Psoas muscle (tissue), 7 donors: ENCODE measurements at regions not wholly inside any gene's neighbourhood (a gene's known extent, or its start where the extent isn't known, plus 50 kb on each side); places are given as distances from the start of the nearest gene placed in this dataset.

Source experiments
- ATAC-seq, 4 donors: fragments of 200-7000 bp; cut with Tn5 transposase; one replicate each; pipeline ENCODE4 v1.9.1; 2020; ENCODE audit warnings: moderate library complexity in 3 of 4, mild to moderate bottlenecking in 2 of 4
- DNase-seq, 2 donors: peaks; one replicate each; pipeline ENCODE4 v3.0.0-alpha.2; 2020
- H3K27ac ChIP-seq: fragments of 200-600 bp; one replicate; pipeline ENCODE4 v1.8.0; 2022
- H3K27me3 ChIP-seq, 3 donors: fragments of 200-600 bp in 1 of 3; one replicate each; pipeline versions ENCODE4 v1.6.1 to v1.8.0; 2013 to 2022; ENCODE audit warnings: low read length in 2 of 3, mild to moderate bottlenecking in 2 of 3, moderate library complexity in 1 of 3; ENCODE audit not compliant: insufficient read depth in 3 of 3
- H3K36me3 ChIP-seq, 2 donors: fragments of 200-600 bp in 1 of 2; one replicate each; pipeline versions ENCODE4 v1.6.1 to v1.8.0; 2013 to 2022; ENCODE audit warnings: low read depth in 1 of 2, mild to moderate bottlenecking in 1 of 2, moderate library complexity in 1 of 2; ENCODE audit not compliant: insufficient read depth in 1 of 2
- H3K4me1 ChIP-seq: fragments of 200-600 bp; one replicate; pipeline ENCODE4 v1.8.0; 2022
- H3K4me3 ChIP-seq: fragments of 200-600 bp; one replicate; pipeline ENCODE4 v1.8.0; 2022; ENCODE audit warnings: mild to moderate bottlenecking
- H3K9me3 ChIP-seq: fragments of 200-600 bp; one replicate; pipeline ENCODE4 v1.8.0; 2022
- CTCF ChIP-seq: fragments of 200-600 bp; IDR thresholded peaks from one replicate; pipeline ENCODE4 v1.8.0; 2022; ENCODE audit warnings: antibody characterized with exemption
- WGBS, 3 donors: extraction: QIAGEN DNeasy Blood & Tissue Kit; methylation state at CpG; one replicate each; pipeline versions ENCODE4 v1.1.6 to v1.1.7; 2013; 5-methylcytosine and 5-hydroxymethylcytosine counted together
- intact Hi-C, 2 donors: fragments of 100-400 bp; cut with DNase I; formaldehyde crosslinking; loops; one replicate each; pipeline versions ENCODE4 v1.11.0 to v1.14.2; 2022
- donor health status: healthy with polysubstance abuse.
- donor health status: DM: no; HTN: no; CAD: no; lungs with moderate emphysema.
- donor health status: Bipolar disorder and iron deficiency.
- donor health status: healthy.
- donor health status: DM: yes; HTN: yes; CAD: no.
- donor health status: DM: no; HTN: no; CAD: no.
- donor health status: DM: yes; HTN: yes; CAD: no.

DNA sequence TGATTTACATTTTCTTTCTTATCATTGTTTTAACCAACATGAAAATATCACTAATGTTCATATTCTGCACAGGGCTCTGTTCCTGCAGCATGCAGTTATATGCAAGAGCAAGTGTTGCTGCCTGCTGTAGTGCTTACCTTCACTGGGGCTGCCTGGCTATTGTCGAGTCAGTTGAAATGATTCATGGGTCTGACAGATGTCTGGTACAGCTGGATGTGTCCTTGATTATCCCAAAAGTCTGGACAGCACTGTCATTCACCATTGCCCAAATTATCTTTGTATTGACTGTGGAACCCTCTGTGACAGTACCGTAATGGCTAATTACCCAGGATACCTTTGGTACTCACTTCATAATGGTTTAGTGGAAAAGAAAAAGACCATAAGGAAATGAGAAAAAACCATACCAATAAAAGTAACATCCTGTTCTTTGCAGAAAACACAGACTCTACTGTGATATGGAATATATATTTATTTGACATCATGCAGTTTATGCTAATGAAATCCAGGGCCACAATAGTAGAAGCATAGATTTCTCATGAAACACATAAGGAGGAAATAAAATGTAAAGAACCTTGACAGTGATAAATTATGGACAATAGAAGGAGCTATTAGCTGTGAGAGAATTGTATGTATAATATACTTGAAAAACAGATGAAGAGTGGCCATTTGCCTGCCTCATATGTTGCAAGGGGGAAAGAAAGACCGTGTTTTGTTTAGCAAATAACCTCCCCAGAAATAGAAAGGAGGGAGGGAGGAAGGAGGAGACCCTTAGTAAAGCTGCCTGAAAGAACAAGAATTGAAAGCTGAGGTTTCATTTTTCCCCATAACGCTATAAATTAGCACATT, 249.8 kb upstream of the ATP5MC3 start:
- intact Hi-C loops: no loop called here
- H3K4me1 ChIP-seq: no peaks in the 10 kb centered on the region

DNA sequence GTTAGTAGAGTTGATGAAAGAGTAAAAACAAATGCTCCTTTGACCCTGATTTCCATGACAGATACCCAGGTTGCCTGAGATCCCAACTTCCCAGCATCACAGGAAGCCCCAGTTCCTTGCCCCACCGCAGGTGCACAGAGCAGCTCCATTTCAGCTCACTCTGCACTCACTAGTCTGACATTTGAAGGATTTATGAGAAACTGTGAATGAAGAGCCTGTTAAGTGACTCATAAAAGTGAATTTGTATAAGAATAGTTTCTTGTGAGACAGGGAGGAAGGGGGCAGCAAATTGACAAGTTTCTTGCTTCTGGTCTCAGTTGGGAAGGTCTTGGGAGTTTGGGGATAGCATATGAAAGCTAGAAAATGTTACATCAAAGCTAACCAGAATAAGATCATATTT, 248.7 kb upstream of the ATP5MC3 start:
- no peak for DNase-seq
- Histone ChIP-seq H3K27me3 (peaks cover 0 to 3% (median 0%) of the 10 kb centered on the region in 3 donors), H3K36me3 (no peaks in the 10 kb centered on the region), H3K4me1 (no peaks in the 10 kb centered on the region), H3K4me3 (no peak overlapping the region), H3K9me3 (no peaks in the 10 kb centered on the region), H3K27ac (no peak overlapping the region)
- WGBS, 3 donors: 41 to 54% (median 52%) methylated on average over 1 of the region's 1 CpG
- no peak for TF ChIP-seq CTCF
- ATAC-seq: no peak
- intact Hi-C loops: no loop called here

More for the DNA sequence above, 249.8 kb upstream of the ATP5MC3 start:
- ATAC-seq (no peak), DNase-seq (no peak)
- Histone ChIP-seq H3K27ac (no peak overlapping the region), H3K9me3 (no peaks in the 10 kb centered on the region), H3K4me3 (no peak overlapping the region), H3K27me3 (peaks cover 0 to 3% (median 0%) of the 10 kb centered on the region in 3 donors), H3K36me3 (no peaks in the 10 kb centered on the region)
- WGBS, 3 donors: 34 to 38% (median 35%) methylated on average over 4 of the region's 4 CpGs
- TF ChIP-seq CTCF: no peak

- Histone ChIP-seq H3K4me3 (no peak overlapping the region), H3K27ac (no peak overlapping the region), H3K27me3 (no peaks in the 10 kb centered on the region), H3K4me1 (no peaks in the 10 kb centered on the region), H3K36me3 (no peaks in the 10 kb centered on the region), H3K9me3 (no peaks in the 10 kb centered on the region)
- no peak for ATAC-seq
- DNase-seq: no peak
- whole genome bisulfite sequencing, 3 donors: 74 to 78% (median 77%) methylated on average over 8 of the region's 8 CpGs
- intact Hi-C loops: loop anchor here in 1 of 2 donors (5.0 kb wide), 1 partner anchor 669 kb away; no protein-coding TSS in a partner anchor
- TF ChIP-seq CTCF: no peak
These were observed 236.8 kb upstream of the ATP5MC3 start for GRCh38 chr2:175418224-175418835.

DNA sequence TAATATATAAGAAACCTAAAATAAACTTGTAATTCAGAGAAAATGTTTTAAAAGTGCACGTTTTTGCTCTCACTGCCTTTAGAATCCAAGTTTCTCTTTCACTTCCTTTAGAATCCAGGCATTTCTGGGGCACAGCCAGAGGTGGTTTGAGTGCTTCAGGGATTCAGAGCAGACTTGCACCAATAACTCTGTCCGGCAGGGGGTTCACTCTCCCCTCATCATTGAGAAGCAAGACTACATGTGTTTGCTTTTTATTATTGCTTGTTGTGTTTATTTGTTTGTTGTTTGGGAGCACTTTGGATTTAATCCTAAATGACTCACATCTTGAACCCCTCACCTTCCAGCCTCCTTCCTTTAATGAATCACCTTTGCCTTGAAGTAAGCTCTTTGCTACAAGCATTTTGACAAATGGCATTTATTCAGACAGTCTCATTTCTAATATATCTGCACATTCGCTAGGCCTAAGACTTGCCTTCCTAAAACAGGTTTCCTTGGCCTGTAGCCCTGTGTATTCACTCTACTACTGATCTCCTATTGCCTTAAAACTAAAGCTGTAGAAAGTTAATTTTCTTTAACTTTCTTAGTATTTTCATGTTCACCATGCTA, 233.5 kb upstream of the ATP5MC3 start:
- ATAC-seq (no peak), DNase-seq (peak; percentile 22 to 53)
- Histone ChIP-seq H3K4me1 (no peaks in the 10 kb centered on the region), H3K4me3 (no peak overlapping the region), H3K9me3 (no peaks in the 10 kb centered on the region), H3K36me3 (no peaks in the 10 kb centered on the region), H3K27me3 (peaks cover 0 to 3% (median 0%) of the 10 kb centered on the region in 3 donors), H3K27ac (no peak overlapping the region)
- peak; percentile 56 for TF ChIP-seq CTCF
- 29 to 38% (median 33%) methylated on average over 3 of the region's 3 CpGs for WGBS, 3 donors
- intact Hi-C loops: loop anchor here in 1 of 2 donors (5.0 kb wide), 1 partner anchor 672 kb away; no protein-coding TSS in a partner anchor
